HEK293T (cell line): ENCODE measurements at regions not wholly inside any gene's neighbourhood (a gene's known extent, or its start where the extent isn't known, plus 50 kb on each side); places are given as distances from the start of the nearest gene placed in this dataset.

Experiments
- CTCF ChIA-PET: fragments of 350-600 bp; formaldehyde crosslinking; extraction: SDS; loops from one replicate; lab custom pipeline; 2021; ENCODE audit warnings: antibody characterized with exemption, inconsistent platforms; lab: Yijun Ruan, JAX
- POLR2A ChIA-PET: fragments of 350-600 bp; formaldehyde crosslinking; extraction: SDS; loops from one replicate; lab custom pipeline; 2020; ENCODE audit warnings: antibody characterized with exemption, inconsistent platforms; lab: Yijun Ruan, JAX
- DNase-seq: peaks from one replicate; pipeline ENCODE4 v3.0.0; 2012; ENCODE audit warnings: mixed read lengths; ENCODE audit errors: extremely low spot score
- ARNT ChIP-seq: fragments of 450-650 bp; IDR thresholded peaks from 2 replicates; pipeline ENCODE4 v1.6.1; 2017; ENCODE audit warnings: mild to moderate bottlenecking
- BHLHE40 ChIP-seq: fragments of 450-650 bp; IDR thresholded peaks from 2 replicates; pipeline ENCODE4 v1.6.1; 2016; ENCODE audit warnings: mild to moderate bottlenecking, moderate library complexity, borderline replicate concordance
- CTBP1 ChIP-seq: fragments of 450-650 bp; IDR thresholded peaks from 2 replicates; pipeline ENCODE4 v1.6.1; 2016; ENCODE audit warnings: borderline replicate concordance
- ELF4 ChIP-seq: fragments of 450-650 bp; IDR thresholded peaks from 2 replicates; pipeline ENCODE4 v1.6.1; 2017; ENCODE audit warnings: antibody characterized with exemption
- FOXA1 ChIP-seq: fragments of 450-650 bp; IDR thresholded peaks from 2 replicates; pipeline ENCODE4 v1.6.1; 2016; ENCODE audit warnings: mild to moderate bottlenecking
- FOXK2 ChIP-seq: fragments of 450-650 bp; IDR thresholded peaks from 2 replicates; pipeline ENCODE4 v1.6.1; 2016; ENCODE audit warnings: mild to moderate bottlenecking
- FOXM1 ChIP-seq: fragments of 450-650 bp; IDR thresholded peaks from 2 replicates; pipeline ENCODE4 v1.6.1; 2017; ENCODE audit warnings: mild to moderate bottlenecking, borderline replicate concordance
- HDGF ChIP-seq: fragments of 450-650 bp; IDR thresholded peaks from 2 replicates; pipeline ENCODE4 v1.6.1; 2017; ENCODE audit warnings: antibody characterized with exemption, borderline replicate concordance
- L3MBTL2 ChIP-seq: fragments of 450-650 bp; conservative IDR thresholded peaks from 2 replicates; pipeline ENCODE4 v1.6.1; 2016; ENCODE audit warnings: mild to moderate bottlenecking
- LEF1 ChIP-seq: fragments of 450-650 bp; IDR thresholded peaks from 2 replicates; pipeline ENCODE4 v1.6.1; 2017; ENCODE audit warnings: mild to moderate bottlenecking, borderline replicate concordance
- NFRKB ChIP-seq: fragments of 450-650 bp; IDR thresholded peaks from 2 replicates; pipeline ENCODE4 v1.6.1; 2016; ENCODE audit warnings: mild to moderate bottlenecking, moderate library complexity
- SP1 ChIP-seq: fragments of 450-650 bp; IDR thresholded peaks from 2 replicates; pipeline ENCODE4 v1.6.1; 2017
- SUZ12 ChIP-seq: fragments of 450-650 bp; IDR thresholded peaks from 2 replicates; pipeline ENCODE4 v1.6.1; 2016; ENCODE audit warnings: mild to moderate bottlenecking
- TARDBP ChIP-seq: fragments of 450-650 bp; IDR thresholded peaks from 2 replicates; pipeline ENCODE4 v1.6.1; 2016
- ZNF384 ChIP-seq: fragments of 450-650 bp; IDR thresholded peaks from 2 replicates; pipeline ENCODE4 v1.6.1; 2016
- TF ChIP-seq, protein P1 (sequence below): fragments of 450-650 bp; IDR thresholded peaks from 2 replicates; pipeline ENCODE4 v1.6.1; 2016

DNA sequence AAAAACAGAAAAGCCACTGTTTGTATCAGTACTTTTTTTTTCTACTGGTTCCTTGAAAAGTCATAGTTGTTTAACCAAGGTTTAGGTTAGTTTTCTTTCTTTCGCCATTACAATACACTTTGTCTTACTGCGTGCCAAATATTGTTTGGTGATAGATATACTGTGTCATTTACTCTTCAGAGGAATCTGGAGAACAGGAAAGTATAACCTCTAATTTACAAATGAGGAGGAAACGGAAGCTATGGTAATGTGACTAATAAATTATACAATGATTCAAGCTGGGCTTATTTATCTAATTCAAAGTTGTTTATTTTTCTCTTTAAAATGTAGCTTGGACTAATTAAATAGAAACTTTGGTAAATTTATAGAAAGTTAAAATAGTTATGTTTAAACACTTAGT lies 96.2 kb upstream of the ROBO2 start:
- POLR2A ChIA-PET = no interaction called here
- TF ChIP-seq L3MBTL2 (no peak), LEF1 (no peak), ARNT (no peak)
- CTCF ChIA-PET = no interaction called here
- DNase-seq = no peak

GRCh38 chr3:76949033-76949432 lies 90.9 kb upstream of the ROBO2 start:
- DNase-seq = no peak
- CTCF ChIA-PET = no interaction called here
- POLR2A ChIA-PET = no interaction called here
- TF ChIP-seq L3MBTL2 = no peak
- TF ChIP-seq SP1 = no peak
- no peak for TF ChIP-seq FOXM1
- TF ChIP-seq, protein P1, sequence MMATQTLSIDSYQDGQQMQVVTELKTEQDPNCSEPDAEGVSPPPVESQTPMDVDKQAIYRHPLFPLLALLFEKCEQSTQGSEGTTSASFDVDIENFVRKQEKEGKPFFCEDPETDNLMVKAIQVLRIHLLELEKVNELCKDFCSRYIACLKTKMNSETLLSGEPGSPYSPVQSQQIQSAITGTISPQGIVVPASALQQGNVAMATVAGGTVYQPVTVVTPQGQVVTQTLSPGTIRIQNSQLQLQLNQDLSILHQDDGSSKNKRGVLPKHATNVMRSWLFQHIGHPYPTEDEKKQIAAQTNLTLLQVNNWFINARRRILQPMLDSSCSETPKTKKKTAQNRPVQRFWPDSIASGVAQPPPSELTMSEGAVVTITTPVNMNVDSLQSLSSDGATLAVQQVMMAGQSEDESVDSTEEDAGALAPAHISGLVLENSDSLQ = no peak
- TF ChIP-seq BHLHE40 = no peak
- TF ChIP-seq SUZ12 = no peak
- no peak for TF ChIP-seq HDGF
- no peak for TF ChIP-seq ELF4
- no peak for TF ChIP-seq LEF1
- TF ChIP-seq ARNT = no peak
- TF ChIP-seq FOXA1 = no peak
- TF ChIP-seq CTBP1 = no peak
- no peak for TF ChIP-seq ZNF384
- no peak for TF ChIP-seq NFRKB
- no peak for TF ChIP-seq TARDBP
- TF ChIP-seq FOXK2 = no peak

- TF ChIP-seq ZNF384 (no peak), SP1 (no peak), FOXK2 (no peak), L3MBTL2 (no peak), SUZ12 (no peak), BHLHE40 (no peak), CTBP1 (no peak), ARNT (no peak), FOXA1 (no peak), LEF1 (no peak), HDGF (no peak), FOXM1 (no peak), NFRKB (no peak)
Measured at GRCh38 chr3:76949462-76949861, 90.4 kb upstream of the ROBO2 start.

DNA sequence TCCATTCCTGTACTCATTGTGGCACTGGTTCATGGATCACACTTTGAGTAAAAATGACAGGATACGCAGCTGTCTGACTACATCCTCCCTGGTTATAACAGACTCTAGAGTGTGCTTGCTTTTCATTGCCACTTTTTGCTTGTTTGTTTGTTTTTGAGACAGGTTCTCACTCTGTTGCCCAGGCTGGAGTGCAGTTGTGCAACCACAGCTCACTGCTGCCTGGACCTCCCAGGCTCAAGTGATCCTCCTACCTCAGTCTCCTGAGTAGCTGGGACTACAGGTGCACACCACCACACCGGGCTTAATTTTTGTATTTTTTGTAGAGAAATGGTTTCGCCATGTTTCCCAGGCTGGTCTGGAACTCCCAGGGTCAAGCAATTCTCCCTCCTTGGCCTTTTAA lies 89.3 kb upstream of the ROBO2 start:
- TF ChIP-seq FOXK2 (no peak), CTBP1 (no peak), LEF1 (no peak), FOXM1 (no peak), NFRKB (no peak), ARNT (no peak), L3MBTL2 (no peak), TARDBP (no peak), HDGF (no peak)
- DNase-seq = no peak
- ChIA-PET CTCF (interaction anchor here (0.6 kb wide), 1 partner anchor 17 kb away, joined by 3 read pairs; no protein-coding TSS in a partner anchor), POLR2A (no interaction called here)

More at GRCh38 chr3:76949462-76949861, 90.4 kb upstream of the ROBO2 start:
- ChIA-PET POLR2A (no interaction called here), CTCF (no interaction called here)
- DNase-seq = no peak

- TF ChIP-seq ZNF384 (no peak), BHLHE40 (no peak), CTBP1 (no peak), TARDBP (no peak), L3MBTL2 (no peak), LEF1 (no peak), FOXK2 (no peak), ARNT (no peak)
- TF ChIP-seq, protein P1 = no peak
- ChIA-PET POLR2A (no interaction called here), CTCF (no interaction called here)
- DNase-seq = no peak
Measured at GRCh38 chr3:76954412-76954811, 85.5 kb upstream of the ROBO2 start.

GRCh38 chr3:76958274-76958673 lies 81.6 kb upstream of the ROBO2 start:
- TF ChIP-seq LEF1 (no peak), SP1 (no peak), L3MBTL2 (no peak), FOXM1 (no peak), ELF4 (no peak), ARNT (no peak), CTBP1 (no peak), FOXK2 (no peak), ZNF384 (no peak), TARDBP (no peak)
- TF ChIP-seq, protein P1 = no peak
- ChIA-PET CTCF (no interaction called here), POLR2A (interaction anchor here (0.7 kb wide), 1 partner anchor 22 kb away, joined by 3 read pairs; no protein-coding TSS in a partner anchor)
- DNase-seq = no peak

DNA sequence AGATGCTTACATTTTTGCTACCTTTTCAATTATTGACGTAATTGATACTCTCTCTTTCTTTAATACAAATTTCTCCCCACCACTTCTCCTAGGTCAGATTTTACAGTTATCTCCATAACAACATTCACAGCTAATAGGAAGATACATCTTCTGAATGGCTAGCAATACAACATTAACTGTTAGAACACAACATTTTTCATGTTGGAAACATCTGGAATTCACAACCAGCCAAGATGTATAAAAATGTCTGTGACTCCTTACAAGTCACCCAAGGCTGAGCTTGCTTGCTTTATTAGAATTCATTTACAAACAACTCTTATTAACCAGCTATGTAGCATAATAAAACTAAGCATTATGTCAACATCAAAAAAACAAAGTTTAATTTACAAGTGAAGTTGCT lies 81.0 kb upstream of the ROBO2 start:
- ChIA-PET POLR2A (no interaction called here), CTCF (no interaction called here)
- no peak for DNase-seq
- TF ChIP-seq TARDBP = no peak
- no peak for TF ChIP-seq CTBP1
- TF ChIP-seq NFRKB = no peak
- TF ChIP-seq ZNF384 = no peak
- TF ChIP-seq LEF1 = no peak
- TF ChIP-seq BHLHE40 = no peak
- TF ChIP-seq FOXA1 = no peak
- TF ChIP-seq SUZ12 = no peak
- TF ChIP-seq ARNT = no peak
- TF ChIP-seq L3MBTL2 = no peak
